AG09309 (cell line): ENCODE measurements at regions not wholly inside any gene's neighbourhood (a gene's known extent, or its start where the extent isn't known, plus 50 kb on each side); places are given as distances from the start of the nearest gene placed in this dataset.

ENCODE experiments used
- DNase-seq: peaks from one replicate; pipeline ENCODE4 v3.0.0-alpha.2; 2010; ENCODE audit warnings: low read depth
- H3K4me3 ChIP-seq: 2 replicates; pipeline ENCODE4 v1.5.1; 2011; ENCODE audit warnings: mild to moderate bottlenecking, low read depth, low read length, moderate library complexity; ENCODE audit not compliant: control insufficient read depth
- TF ChIP-seq, protein P1 (sequence below): IDR thresholded peaks from 2 replicates; pipeline ENCODE4 v1.5.1; 2011; ENCODE audit warnings: mild to moderate bottlenecking, low read depth, low read length, inconsistent platforms; ENCODE audit not compliant: insufficient read depth, control insufficient read depth; ENCODE audit errors: missing control alignments

DNA sequence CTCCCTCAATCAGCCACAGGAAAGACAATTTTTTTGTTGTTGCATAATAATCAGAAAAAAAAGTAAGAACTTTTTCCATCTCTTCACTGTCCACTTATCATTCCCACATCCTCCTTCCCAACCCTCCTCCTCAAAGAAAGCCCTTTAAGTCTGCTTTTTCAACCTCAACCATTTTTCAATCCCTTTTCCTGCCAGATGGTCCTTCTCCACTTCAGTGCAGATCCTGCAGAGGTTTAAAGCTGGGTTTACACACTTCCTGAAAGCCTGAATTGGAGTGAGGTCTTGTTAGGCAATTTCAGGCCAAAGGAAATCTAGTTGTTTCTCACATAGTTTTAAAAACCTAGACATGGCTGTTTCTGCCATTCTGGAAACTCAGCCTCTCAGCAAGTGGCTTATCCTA is 78.3 kb downstream of the RPL27A start:
- TF ChIP-seq, protein P1, sequence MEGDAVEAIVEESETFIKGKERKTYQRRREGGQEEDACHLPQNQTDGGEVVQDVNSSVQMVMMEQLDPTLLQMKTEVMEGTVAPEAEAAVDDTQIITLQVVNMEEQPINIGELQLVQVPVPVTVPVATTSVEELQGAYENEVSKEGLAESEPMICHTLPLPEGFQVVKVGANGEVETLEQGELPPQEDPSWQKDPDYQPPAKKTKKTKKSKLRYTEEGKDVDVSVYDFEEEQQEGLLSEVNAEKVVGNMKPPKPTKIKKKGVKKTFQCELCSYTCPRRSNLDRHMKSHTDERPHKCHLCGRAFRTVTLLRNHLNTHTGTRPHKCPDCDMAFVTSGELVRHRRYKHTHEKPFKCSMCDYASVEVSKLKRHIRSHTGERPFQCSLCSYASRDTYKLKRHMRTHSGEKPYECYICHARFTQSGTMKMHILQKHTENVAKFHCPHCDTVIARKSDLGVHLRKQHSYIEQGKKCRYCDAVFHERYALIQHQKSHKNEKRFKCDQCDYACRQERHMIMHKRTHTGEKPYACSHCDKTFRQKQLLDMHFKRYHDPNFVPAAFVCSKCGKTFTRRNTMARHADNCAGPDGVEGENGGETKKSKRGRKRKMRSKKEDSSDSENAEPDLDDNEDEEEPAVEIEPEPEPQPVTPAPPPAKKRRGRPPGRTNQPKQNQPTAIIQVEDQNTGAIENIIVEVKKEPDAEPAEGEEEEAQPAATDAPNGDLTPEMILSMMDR, result no peak
- no peak overlapping the region for H3K4me3 ChIP-seq
- DNase-seq, result no peak

DNA sequence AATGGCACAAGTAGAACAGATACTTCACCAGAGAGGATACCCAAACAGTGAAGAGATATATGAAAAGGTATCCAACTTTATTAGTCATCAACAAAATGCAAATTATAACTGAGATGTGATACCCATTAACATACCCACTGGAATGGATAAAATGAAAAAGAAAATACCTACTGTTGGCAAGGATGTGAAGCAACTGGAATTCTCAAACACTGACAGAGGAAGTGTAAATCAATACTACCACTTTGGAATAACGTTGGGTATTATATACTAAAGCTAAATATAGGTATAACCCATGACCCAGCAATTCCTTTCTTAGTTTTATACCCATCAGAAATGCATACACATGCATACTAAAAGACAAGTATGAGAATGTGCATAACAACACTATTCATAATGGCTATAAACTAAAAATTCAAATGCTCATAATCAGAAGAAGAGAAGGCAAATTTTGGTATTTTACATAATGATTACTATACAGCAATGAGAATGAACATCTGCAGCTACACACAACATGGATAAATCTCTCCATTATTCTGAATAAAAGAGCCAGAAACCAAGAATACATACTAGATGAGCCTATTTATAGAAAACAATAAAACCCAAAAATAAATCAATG is 80.6 kb downstream of the RPL27A start:
- TF ChIP-seq, protein P1, result no peak
- DNase-seq, result no peak
- H3K4me3 ChIP-seq, result no peak overlapping the region

DNA sequence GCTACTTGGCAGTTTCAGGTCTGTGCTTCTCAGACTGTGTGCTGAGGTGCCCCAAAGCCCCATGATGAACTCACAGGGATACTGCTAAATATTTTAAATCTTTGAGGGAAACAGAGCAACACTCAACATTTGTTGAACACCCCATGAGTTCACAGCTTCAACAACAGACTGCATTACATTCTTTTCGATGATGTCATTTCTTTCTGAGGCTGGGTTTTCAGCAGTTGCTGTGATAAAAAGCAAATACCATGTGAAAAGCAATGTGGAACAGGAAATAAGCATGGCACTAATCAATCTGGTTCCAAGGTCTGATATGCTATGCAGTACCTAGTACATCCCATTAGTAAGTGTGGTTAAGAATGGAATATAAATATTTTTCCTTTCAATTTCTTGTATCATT is 82.7 kb downstream of the RPL27A start:
- no peak overlapping the region for H3K4me3 ChIP-seq
- TF ChIP-seq, protein P1, result no peak
- no peak for DNase-seq

DNA sequence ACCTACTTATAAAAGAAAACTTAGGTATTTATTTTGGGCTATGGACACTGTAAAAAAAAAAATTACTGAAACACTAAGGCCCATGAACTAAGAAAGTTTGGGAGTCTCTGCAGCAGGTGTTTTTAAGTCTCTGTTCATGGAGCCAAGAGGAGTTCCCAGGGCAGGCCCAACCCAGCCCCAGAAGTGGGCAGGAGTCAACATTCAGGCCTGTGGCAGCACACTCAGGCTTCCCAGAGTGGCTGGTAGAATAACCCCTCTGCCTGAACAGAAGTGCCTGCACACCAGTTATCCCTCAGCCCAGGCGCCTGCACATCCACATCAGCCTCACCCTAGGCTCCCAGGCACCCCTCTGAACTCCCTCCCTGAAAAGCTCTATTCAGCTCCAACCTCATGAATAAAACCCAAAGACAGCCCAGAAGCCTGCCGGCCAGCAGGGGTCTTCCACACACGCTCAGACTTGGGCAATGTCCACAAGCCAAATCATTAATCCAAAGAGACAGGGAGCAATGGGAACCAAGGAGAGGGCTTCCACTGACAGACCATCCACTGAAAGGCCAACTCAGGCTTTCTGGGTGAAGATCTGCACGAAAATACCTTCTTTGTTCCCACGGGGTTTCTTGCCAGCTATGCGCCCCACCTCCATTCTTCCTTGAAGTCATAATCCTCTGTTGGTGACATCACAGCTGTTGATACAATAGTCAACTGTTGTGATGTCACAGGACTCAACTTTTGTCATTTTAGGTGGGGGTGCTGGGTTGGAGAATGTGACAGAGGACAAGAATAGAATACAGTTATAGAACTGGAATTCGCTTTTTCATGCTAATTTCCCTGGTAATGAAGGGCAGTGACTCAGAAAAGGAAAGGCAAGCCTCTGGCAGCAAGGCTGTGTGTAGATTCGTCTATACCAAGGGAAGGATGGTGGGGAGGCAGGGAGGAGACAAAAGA is 83.7 kb downstream of the RPL27A start:
- no peak for DNase-seq
- TF ChIP-seq, protein P1, result no peak
- H3K4me3 ChIP-seq, result no peak overlapping the region

DNA sequence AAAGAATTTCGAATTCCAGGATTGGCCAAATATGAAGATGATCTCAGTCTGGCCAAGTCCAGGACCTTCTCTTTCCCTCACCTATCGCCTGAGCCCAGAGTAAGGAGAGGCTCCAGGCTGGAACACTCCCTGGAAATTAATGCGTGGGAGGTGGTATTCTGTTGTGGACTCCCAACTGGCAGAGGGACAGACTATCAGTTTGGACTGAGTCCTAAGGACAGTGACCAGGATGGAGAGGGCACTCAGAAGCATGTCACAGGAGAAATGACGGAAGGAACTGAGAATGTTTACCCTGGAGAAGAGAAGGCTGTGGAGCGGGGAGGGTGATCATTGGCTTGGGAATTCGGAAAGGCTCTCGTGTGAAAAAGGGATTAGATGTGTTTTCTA is 84.4 kb downstream of the RPL27A start:
- H3K4me3 ChIP-seq, result no peak overlapping the region
- DNase-seq, result no peak
- TF ChIP-seq, protein P1, result no peak

DNA sequence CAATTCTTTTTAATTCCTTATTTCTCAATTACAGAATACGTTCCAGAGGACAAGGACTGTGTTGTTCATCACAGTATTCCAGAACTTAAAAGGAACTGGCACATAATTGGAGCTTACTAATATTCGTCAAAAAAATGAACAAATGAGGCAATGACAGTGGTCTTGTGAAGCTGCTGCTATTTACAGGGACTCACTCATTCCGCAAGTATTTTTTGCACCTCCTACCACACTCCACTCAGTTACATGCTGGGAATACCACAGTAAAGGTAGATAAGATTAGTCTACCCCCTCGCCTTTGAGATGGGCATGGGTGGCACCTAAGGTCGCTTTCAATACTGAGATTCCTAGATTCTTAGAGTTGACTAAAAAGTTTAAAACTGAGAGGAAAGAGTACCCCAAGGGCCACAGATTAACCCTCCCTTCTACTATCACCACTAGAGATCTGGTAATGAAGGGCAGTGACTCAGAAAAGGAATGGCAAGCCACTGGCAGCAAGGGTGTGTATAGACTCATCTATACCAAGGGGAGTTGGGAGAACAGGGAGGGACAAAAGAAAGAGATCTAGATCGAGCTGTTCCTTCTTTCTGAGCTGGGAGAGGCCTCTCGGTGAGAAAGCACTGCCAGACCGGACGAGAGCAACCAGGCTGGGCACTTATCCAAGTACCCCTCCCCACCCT is 85.0 kb downstream of the RPL27A start:
- no peak overlapping the region for H3K4me3 ChIP-seq
- TF ChIP-seq, protein P1, result no peak
- no peak for DNase-seq
